Activated CD4-positive, alpha-beta T cell treated with anti-CD3 and anti-CD28 coated beads, Interleukin-2, amount 10 ng/mL, durations not matched to agents 7 days and 5 days (primary cell): ENCODE measurements at regions not wholly inside any gene's neighbourhood (a gene's known extent, or its start where the extent isn't known, plus 50 kb on each side); places are given as distances from the start of the nearest gene placed in this dataset.
A peak's percentile ranks its signal among the peaks of the same experiment; 100 is the strongest.

Source experiments
- CTCF ChIA-PET: fragments of 350-600 bp; sonication (Branson Sonifier 250); formaldehyde crosslinking; loops from one replicate; lab custom pipeline; 2021; ENCODE audit warnings: antibody characterized with exemption; lab: Charles Lee
- POLR2A ChIA-PET: fragments of 350-600 bp; sonication (Branson Sonifier 250); formaldehyde crosslinking; loops from one replicate; lab custom pipeline; 2021; ENCODE audit warnings: antibody characterized with exemption; lab: Charles Lee
- DNase-seq: peaks from one replicate; pipeline ENCODE4 v3.0.0-alpha.2; 2020
- H3K27ac Mint-ChIP-seq: one replicate; pipeline ENCODE4 v1.8.0; 2021; ENCODE audit warnings: mild to moderate bottlenecking, moderate library complexity, mixed read lengths
- H3K27me3 Mint-ChIP-seq: one replicate; pipeline ENCODE4 v1.8.0; 2021; ENCODE audit warnings: mixed read lengths
- H3K36me3 Mint-ChIP-seq: one replicate; pipeline ENCODE4 v1.8.0; 2021; ENCODE audit warnings: low read depth, mixed read lengths
- H3K4me1 Mint-ChIP-seq: one replicate; pipeline ENCODE4 v1.8.0; 2021; ENCODE audit warnings: mixed read lengths
- H3K4me3 Mint-ChIP-seq: one replicate; pipeline ENCODE4 v1.8.0; 2021; ENCODE audit warnings: mild to moderate bottlenecking, moderate library complexity, mixed read lengths
- H3K9me3 Mint-ChIP-seq: one replicate; pipeline ENCODE4 v1.8.0; 2021; ENCODE audit warnings: mixed read lengths

GRCh38 chr2:9742601-9743000 lies 100.7 kb upstream of the TAF1B start:
- Mint-ChIP-seq H3K9me3 (peaks cover 3% of the 10 kb centered on the region), H3K27ac (no peak overlapping the region), H3K27me3 (peaks cover 3% of the 10 kb centered on the region), H3K36me3 (no peaks in the 10 kb centered on the region), H3K4me3 (no peak overlapping the region), H3K4me1 (peaks cover 29% of the 10 kb centered on the region)
- CTCF ChIA-PET = interaction anchor here (0.8 to 1.2 kb wide), 3 partner anchors 10 to 73 kb away, joined by 3 to 5 read pairs (median 3); no protein-coding TSS in a partner anchor
- no peak for DNase-seq
- POLR2A ChIA-PET = no interaction called here

GRCh38 chr2:9744256-9745004 lies 98.8 kb upstream of the TAF1B start:
- Mint-ChIP-seq H3K4me3 (no peak overlapping the region), H3K9me3 (peaks cover 3% of the 10 kb centered on the region), H3K27ac (no peak overlapping the region), H3K27me3 (peaks cover 3% of the 10 kb centered on the region), H3K4me1 (peaks cover 22% of the 10 kb centered on the region), H3K36me3 (no peaks in the 10 kb centered on the region)
- ChIA-PET POLR2A (no interaction called here), CTCF (interaction anchor here (1.6 kb wide), 1 partner anchor 26 kb away, joined by 3 read pairs; no protein-coding TSS in a partner anchor)
- DNase-seq = no peak

GRCh38 chr2:9745153-9745899 lies 97.9 kb upstream of the TAF1B start:
- POLR2A ChIA-PET = no interaction called here
- Mint-ChIP-seq H3K4me3 (no peak overlapping the region), H3K36me3 (no peaks in the 10 kb centered on the region), H3K27ac (no peak overlapping the region), H3K27me3 (peaks cover 3% of the 10 kb centered on the region), H3K9me3 (peaks cover 3% of the 10 kb centered on the region), H3K4me1 (peaks cover 22% of the 10 kb centered on the region)
- DNase-seq = no peak
- CTCF ChIA-PET = interaction anchor here (1.3 to 1.6 kb wide), 3 partner anchors 9 to 26 kb away, joined by 3 to 6 read pairs (median 5); no protein-coding TSS in a partner anchor

GRCh38 chr2:9747396-9747795 lies 95.9 kb upstream of the TAF1B start:
- H3K9me3 Mint-ChIP-seq = no peaks in the 10 kb centered on the region
- no peak for DNase-seq
- CTCF ChIA-PET = interaction anchor here (0.8 to 2.4 kb wide), 5 partner anchors 10 to 24 kb away, joined by 3 to 11 read pairs (median 4); no protein-coding TSS in a partner anchor
- no peak overlapping the region for H3K4me3 Mint-ChIP-seq
- POLR2A ChIA-PET = no interaction called here
- H3K4me1 Mint-ChIP-seq = peaks cover 35% of the 10 kb centered on the region
- H3K27me3 Mint-ChIP-seq = no peaks in the 10 kb centered on the region
- no peak overlapping the region for H3K27ac Mint-ChIP-seq
- H3K36me3 Mint-ChIP-seq = no peaks in the 10 kb centered on the region

DNA sequence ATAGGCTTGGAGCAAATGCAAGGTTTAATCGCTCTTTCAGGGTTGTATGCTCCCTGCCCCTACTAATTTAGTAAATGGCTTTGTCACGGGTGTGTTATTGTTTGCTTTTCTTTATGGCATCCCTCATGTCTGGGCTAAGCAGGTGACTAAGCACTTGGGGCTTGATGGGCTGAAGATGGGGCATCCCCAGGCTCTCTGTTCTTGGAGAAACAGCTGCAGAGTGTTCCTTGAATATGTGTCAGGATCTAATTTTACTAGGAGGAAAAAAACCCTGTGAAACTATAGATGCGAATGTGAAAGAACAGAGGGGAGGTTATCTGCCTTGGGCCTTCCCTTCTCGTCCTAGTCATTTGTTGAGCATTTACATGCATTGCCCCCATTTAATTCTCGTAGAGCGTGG lies 94.7 kb upstream of the TAF1B start:
- Mint-ChIP-seq H3K9me3 (no peaks in the 10 kb centered on the region), H3K4me1 (peaks cover 47% of the 10 kb centered on the region), H3K27me3 (no peaks in the 10 kb centered on the region), H3K36me3 (no peaks in the 10 kb centered on the region), H3K27ac (no peak overlapping the region), H3K4me3 (no peak overlapping the region)
- ChIA-PET POLR2A (no interaction called here), CTCF (interaction anchor here (0.7 to 3.4 kb wide), 6 partner anchors 12 to 51 kb away, joined by 3 to 17 read pairs (median 4); no protein-coding TSS in a partner anchor)
- DNase-seq = no peak

GRCh38 chr2:9749546-9750223 lies 93.6 kb upstream of the TAF1B start:
- H3K27ac Mint-ChIP-seq = no peak overlapping the region
- peaks cover 5% of the 10 kb centered on the region for H3K27me3 Mint-ChIP-seq
- DNase-seq = no peak
- ChIA-PET CTCF (interaction anchor here (0.6 to 3.4 kb wide), 6 partner anchors 13 to 312 kb away, joined by 3 to 17 read pairs (median 4); no protein-coding TSS in a partner anchor), POLR2A (no interaction called here)
- no peak overlapping the region for H3K4me3 Mint-ChIP-seq
- H3K36me3 Mint-ChIP-seq = no peaks in the 10 kb centered on the region
- H3K9me3 Mint-ChIP-seq = no peaks in the 10 kb centered on the region
- H3K4me1 Mint-ChIP-seq = peaks cover 56% of the 10 kb centered on the region

GRCh38 chr2:9750224-9751215 lies 92.8 kb upstream of the TAF1B start:
- ChIA-PET CTCF (interaction anchor here (0.6 to 4.8 kb wide), 4 partner anchors 9 to 313 kb away, joined by 3 to 25 read pairs (median 10); no protein-coding TSS in a partner anchor), POLR2A (no interaction called here)
- Mint-ChIP-seq H3K27me3 (peaks cover 11% of the 10 kb centered on the region), H3K9me3 (no peaks in the 10 kb centered on the region), H3K36me3 (no peaks in the 10 kb centered on the region), H3K4me3 (no peak overlapping the region), H3K4me1 (peaks cover 62% of the 10 kb centered on the region), H3K27ac (no peak overlapping the region)
- no peak for DNase-seq

- H3K27ac Mint-ChIP-seq = peak overlapping the region; percentile 94
- ChIA-PET CTCF (interaction anchor here (1.5 to 4.8 kb wide), 3 partner anchors 8 to 17 kb away, joined by 4 to 25 read pairs (median 17); no protein-coding TSS in a partner anchor), POLR2A (no interaction called here)
- H3K4me3 Mint-ChIP-seq = no peak overlapping the region
- no peaks in the 10 kb centered on the region for H3K9me3 Mint-ChIP-seq
- H3K36me3 Mint-ChIP-seq = no peaks in the 10 kb centered on the region
- peaks cover 63% of the 10 kb centered on the region for H3K4me1 Mint-ChIP-seq
- H3K27me3 Mint-ChIP-seq = peaks cover 12% of the 10 kb centered on the region
- DNase-seq = no peak
These were observed 91.4 kb upstream of the TAF1B start for GRCh38 chr2:9751831-9752230.

GRCh38 chr2:9752441-9753275 lies 90.6 kb upstream of the TAF1B start:
- ChIA-PET POLR2A (interaction anchor here (0.6 to 0.8 kb wide), 3 partner anchors 58 to 198 kb away, joined by 3 read pairs; no protein-coding TSS in a partner anchor), CTCF (interaction anchor here (0.7 to 4.8 kb wide), 7 partner anchors 11 to 271 kb away, joined by 3 to 25 read pairs (median 3); no protein-coding TSS in a partner anchor)
- H3K27me3 Mint-ChIP-seq = peaks cover 15% of the 10 kb centered on the region
- H3K36me3 Mint-ChIP-seq = no peaks in the 10 kb centered on the region
- H3K4me3 Mint-ChIP-seq = peak overlapping the region; percentile 75
- peaks cover 65% of the 10 kb centered on the region for H3K4me1 Mint-ChIP-seq
- no peaks in the 10 kb centered on the region for H3K9me3 Mint-ChIP-seq
- DNase-seq = peak; percentile 82
- peak overlapping the region; percentile 94 for H3K27ac Mint-ChIP-seq

- Mint-ChIP-seq H3K27me3 (peaks cover 16% of the 10 kb centered on the region), H3K27ac (peak overlapping the region; percentile 94), H3K9me3 (no peaks in the 10 kb centered on the region), H3K4me1 (peaks cover 65% of the 10 kb centered on the region), H3K36me3 (no peaks in the 10 kb centered on the region), H3K4me3 (peak overlapping the region; percentile 75)
- ChIA-PET POLR2A (interaction anchor here (0.6 kb wide), 2 partner anchors 58 to 199 kb away, joined by 3 read pairs; no protein-coding TSS in a partner anchor), CTCF (interaction anchor here (0.7 to 4.8 kb wide), 7 partner anchors 11 to 271 kb away, joined by 3 to 25 read pairs (median 3); no protein-coding TSS in a partner anchor)
- peak; percentile 51 for DNase-seq
These were observed 90.0 kb upstream of the TAF1B start for GRCh38 chr2:9753276-9753600.
